HG03571 (cell line): ENCODE measurements at regions not wholly inside any gene's neighbourhood (a gene's known extent, or its start where the extent isn't known, plus 50 kb on each side); places are given as distances from the start of the nearest gene placed in this dataset.

Experiments
- ATAC-seq: cut with Tn5 transposase; IDR thresholded peaks from one replicate; pipeline ENCODE4 v1.9.1; 2021; ENCODE audit not compliant: unreplicated experiment

- no peak for ATAC-seq
Measured at GRCh38 chr2:146949400-146949799, 895.4 kb upstream of the ACVR2A start.

GRCh38 chr2:146944601-146945000 lies 900.2 kb upstream of the ACVR2A start:
- ATAC-seq: no peak

GRCh38 chr2:146939991-146940685 lies 904.7 kb upstream of the ACVR2A start:
- ATAC-seq: no peak

- no peak for ATAC-seq
Measured at GRCh38 chr2:146934921-146935320, 909.9 kb upstream of the ACVR2A start.

- ATAC-seq: no peak
Measured at GRCh38 chr2:146931109-146931508, 913.7 kb upstream of the ACVR2A start.

- ATAC-seq: no peak
Measured at GRCh38 chr2:146927080-146927711, 917.6 kb upstream of the ACVR2A start.

GRCh38 chr2:146918280-146918679 lies 926.5 kb upstream of the ACVR2A start:
- ATAC-seq: no peak

- ATAC-seq: no peak
Measured at GRCh38 chr2:146917431-146918042, 927.3 kb upstream of the ACVR2A start.

GRCh38 chr2:146916914-146917313 lies 927.9 kb upstream of the ACVR2A start:
- no peak for ATAC-seq

GRCh38 chr2:146913476-146913875 lies 931.4 kb upstream of the ACVR2A start:
- no peak for ATAC-seq

- ATAC-seq: no peak
Measured at GRCh38 chr2:146912536-146912935, 932.3 kb upstream of the ACVR2A start.

- ATAC-seq: no peak
Measured at GRCh38 chr2:146908776-146909175, 936.1 kb upstream of the ACVR2A start.

GRCh38 chr2:146898083-146898482 lies 946.7 kb upstream of the ACVR2A start:
- no peak for ATAC-seq

GRCh38 chr2:146894514-146894913 lies 950.3 kb upstream of the ACVR2A start:
- no peak for ATAC-seq

- no peak for ATAC-seq
Measured at GRCh38 chr2:146893500-146894041, 951.3 kb upstream of the ACVR2A start.

- no peak for ATAC-seq
Measured at GRCh38 chr2:146890491-146890890, 954.3 kb upstream of the ACVR2A start.

GRCh38 chr2:146879882-146880281 lies 964.9 kb upstream of the ACVR2A start:
- ATAC-seq: no peak

GRCh38 chr2:146874260-146874658 lies 970.6 kb upstream of the ACVR2A start:
- ATAC-seq: no peak

GRCh38 chr2:146873646-146874259 lies 971.1 kb upstream of the ACVR2A start:
- no peak for ATAC-seq

- ATAC-seq: no peak
Measured at GRCh38 chr2:146873056-146873455, 971.8 kb upstream of the ACVR2A start.

- ATAC-seq: no peak
Measured at GRCh38 chr2:146870691-146871090, 974.1 kb upstream of the ACVR2A start.

GRCh38 chr2:146869328-146869727 lies 975.5 kb upstream of the ACVR2A start:
- ATAC-seq: no peak
